Motor neuron (in vitro differentiated cells): ENCODE measurements at regions not wholly inside any gene's neighbourhood (a gene's known extent, or its start where the extent isn't known, plus 50 kb on each side); places are given as distances from the start of the nearest gene placed in this dataset.

Source experiments
- ATAC-seq, 8 experiments: fragments of 200-7000 bp; cut with Tn5 transposase; replicated peaks in 6 of 8; 2 replicates each; pipeline ENCODE4 v1.8.0; 2021; ENCODE audit warnings: mild to moderate bottlenecking in 8 of 8, moderate library complexity in 8 of 8
- H3K27ac ChIP-seq, 2 donors: fragments of 250-450 bp; sonication (Bioruptor Pico); 2 replicates each; pipeline ENCODE4 v1.9.0; 2021; ENCODE audit warnings: antibody characterized with exemption in 2 of 2, mild to moderate bottlenecking in 2 of 2, moderate library complexity in 1 of 2
- H3K4me1 ChIP-seq, 2 donors: fragments of 250-450 bp; sonication (Bioruptor Pico); replicated peaks in 1 of 2; 2 replicates each; pipeline ENCODE4 v1.6.1; 2021; ENCODE audit warnings: antibody characterized with exemption in 2 of 2, mild to moderate bottlenecking in 2 of 2, moderate library complexity in 1 of 2
- H3K4me3 ChIP-seq, 5 donors: fragments of 250-450 bp; sonication (Bioruptor Pico); 2 replicates each; pipeline ENCODE4 v1.9.0; 2021; ENCODE audit warnings: antibody characterized with exemption in 5 of 5, mild to moderate bottlenecking in 5 of 5, moderate library complexity in 4 of 5
- WGBS, 10 experiments: fragments of 450-650 bp; shearing (Covaris generic); methylation state at CpG; one replicate each; pipeline ENCODE4 v1.0.0; 2022; 5-methylcytosine and 5-hydroxymethylcytosine counted together
- in situ Hi-C, 9 experiments: fragments of 400-800 bp; cut with MboI; loops; one replicate each; pipeline ENCODE4 v1.15.0; 2021; ENCODE audit warnings: low sequenced_read_pairs in 9 of 9, low pct_unique_long_range_greater_than_20kb in 2 of 9; ENCODE audit not compliant: unreplicated experiment in 9 of 9

GRCh38 chr1:81689531-81689941, 111.2 kb upstream of the ADGRL2 start:
- in situ Hi-C loops, result no loop called here
- Histone ChIP-seq H3K27ac (no peak overlapping the region), H3K4me1 (no peaks in the 10 kb centered on the region), H3K4me3 (no peak overlapping the region)
- peak in 1 of 8 experiments; percentile 33 for ATAC-seq
- 0 to 81% (median 60%) methylated on average over 2 to 5 of the region's 5 CpGs for WGBS, 10 experiments

- no peak overlapping the region for H3K27ac ChIP-seq
- H3K4me1 ChIP-seq, result peaks cover 23 to 24% of the 10 kb centered on the region in 2 donors
- peak in 1 of 8 experiments; percentile 73 for ATAC-seq
- in situ Hi-C loops, result no loop called here
- H3K4me3 ChIP-seq, result no peak overlapping the region
- WGBS, 10 experiments, result 50 to 91% (median 78%) methylated on average over 1 to 7 of the region's 7 CpGs; no CpG with 5 or more reads in 3 of the 10 experiments
These were observed 118.2 kb upstream of the ADGRL2 start for GRCh38 chr1:81682490-81682889.

- H3K4me3 ChIP-seq, result no peak overlapping the region
- in situ Hi-C loops, result no loop called here
- peak in 2 of 8 experiments; percentile 58 to 74 for ATAC-seq
- no peak overlapping the region for H3K27ac ChIP-seq
- H3K4me1 ChIP-seq, result peaks cover 23 to 24% of the 10 kb centered on the region in 2 donors
- WGBS, 10 experiments, result 0 to 54% (median 30%) methylated on average over 2 to 3 of the region's 3 CpGs
These were observed 119.0 kb upstream of the ADGRL2 start for GRCh38 chr1:81681601-81682266.

GRCh38 chr1:81681114-81681513, 119.6 kb upstream of the ADGRL2 start:
- ATAC-seq, result peak in 1 of 8 experiments; percentile 44
- Histone ChIP-seq H3K4me3 (no peak overlapping the region), H3K27ac (no peak overlapping the region), H3K4me1 (peaks cover 23 to 24% of the 10 kb centered on the region in 2 donors)
- 7 to 71% (median 37%) methylated on average over 2 of the region's 2 CpGs; no CpG with 5 or more reads in 5 of the 10 experiments for WGBS, 10 experiments
- in situ Hi-C loops, result no loop called here

- ATAC-seq, result peak; percentile 49 to 90 (median 82)
- Histone ChIP-seq H3K4me1 (peaks cover 23 to 24% of the 10 kb centered on the region in 2 donors), H3K4me3 (no peak overlapping the region), H3K27ac (no peak overlapping the region)
- in situ Hi-C loops, result no loop called here
- WGBS, 10 experiments, result 0 to 80% (median 35%) methylated on average over 1 to 3 of the region's 3 CpGs; no CpG with 5 or more reads in 2 of the 10 experiments
These were observed 120.8 kb upstream of the ADGRL2 start for GRCh38 chr1:81679942-81680341.

- Histone ChIP-seq H3K27ac (no peak overlapping the region), H3K4me3 (no peak overlapping the region), H3K4me1 (peaks cover 23 to 24% of the 10 kb centered on the region in 2 donors)
- ATAC-seq, result no peak
- in situ Hi-C loops, result no loop called here
- 37 to 100% (median 56%) methylated on average over 1 to 3 of the region's 3 CpGs; no CpG with 5 or more reads in 1 of the 10 experiments for WGBS, 10 experiments
These were observed 122.0 kb upstream of the ADGRL2 start for GRCh38 chr1:81678779-81679178.

GRCh38 chr1:81672766-81673165, 128.0 kb upstream of the ADGRL2 start:
- in situ Hi-C loops, result no loop called here
- H3K4me3 ChIP-seq, result no peak overlapping the region
- no peak for ATAC-seq
- no peak overlapping the region for H3K27ac ChIP-seq
- H3K4me1 ChIP-seq, result peaks cover 0 to under 1% of the 10 kb centered on the region in 2 donors

- in situ Hi-C loops, result no loop called here
- no peak for ATAC-seq
- 18 to 100% (median 89%) methylated on average over 1 to 3 of the region's 3 CpGs; no CpG with 5 or more reads in 4 of the 10 experiments for WGBS, 10 experiments
- H3K4me3 ChIP-seq, result no peak overlapping the region
- H3K4me1 ChIP-seq, result peaks cover 0 to 3% of the 10 kb centered on the region in 2 donors
- no peak overlapping the region for H3K27ac ChIP-seq
These were observed 129.7 kb upstream of the ADGRL2 start for GRCh38 chr1:81671038-81671437.

DNA sequence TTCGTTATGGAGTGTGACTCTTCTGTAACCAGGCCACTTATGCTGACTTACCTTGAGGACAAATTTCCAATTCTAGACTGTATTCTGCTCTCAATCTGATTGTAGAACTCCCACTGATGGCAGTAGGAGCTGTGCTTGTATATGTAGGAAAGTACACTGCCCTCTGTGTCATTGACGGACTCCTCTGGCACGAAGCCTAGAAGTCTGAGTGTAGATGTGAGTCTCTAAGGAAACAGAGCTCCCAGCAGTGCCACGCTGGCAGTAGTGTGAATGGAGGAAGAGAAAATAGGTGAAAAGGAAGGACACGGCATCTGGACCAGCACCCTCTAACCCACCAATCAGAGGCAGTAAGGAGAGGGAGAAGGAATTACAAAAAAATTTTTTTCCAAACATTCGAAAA, 130.4 kb upstream of the ADGRL2 start:
- ATAC-seq, result peak in 7 of 8 experiments; percentile 22 to 100 (median 44)
- peaks cover 0 to 3% of the 10 kb centered on the region in 2 donors for H3K4me1 ChIP-seq
- no peak overlapping the region for H3K4me3 ChIP-seq
- in situ Hi-C loops, result no loop called here
- WGBS, 10 experiments, result 51 to 100% (median 86%) methylated on average over 1 to 6 of the region's 6 CpGs
- no peak overlapping the region for H3K27ac ChIP-seq

- no peak for ATAC-seq
- no peak overlapping the region for H3K4me3 ChIP-seq
- H3K4me1 ChIP-seq, result peaks cover 0 to 10% of the 10 kb centered on the region in 2 donors
- 80 to 100% (median 93%) methylated on average over 1 to 2 of the region's 2 CpGs; no CpG with 5 or more reads in 1 of the 10 experiments for WGBS, 10 experiments
- no peak overlapping the region for H3K27ac ChIP-seq
- in situ Hi-C loops, result no loop called here
These were observed 134.1 kb upstream of the ADGRL2 start for GRCh38 chr1:81666586-81666985.

GRCh38 chr1:81664341-81664740, 136.4 kb upstream of the ADGRL2 start:
- 0 to 44% (median 5%) methylated on average over 1 of the region's 1 CpG; no CpG with 5 or more reads in 1 of the 10 experiments for WGBS, 10 experiments
- in situ Hi-C loops, result no loop called here
- H3K4me3 ChIP-seq, result no peak overlapping the region

DNA sequence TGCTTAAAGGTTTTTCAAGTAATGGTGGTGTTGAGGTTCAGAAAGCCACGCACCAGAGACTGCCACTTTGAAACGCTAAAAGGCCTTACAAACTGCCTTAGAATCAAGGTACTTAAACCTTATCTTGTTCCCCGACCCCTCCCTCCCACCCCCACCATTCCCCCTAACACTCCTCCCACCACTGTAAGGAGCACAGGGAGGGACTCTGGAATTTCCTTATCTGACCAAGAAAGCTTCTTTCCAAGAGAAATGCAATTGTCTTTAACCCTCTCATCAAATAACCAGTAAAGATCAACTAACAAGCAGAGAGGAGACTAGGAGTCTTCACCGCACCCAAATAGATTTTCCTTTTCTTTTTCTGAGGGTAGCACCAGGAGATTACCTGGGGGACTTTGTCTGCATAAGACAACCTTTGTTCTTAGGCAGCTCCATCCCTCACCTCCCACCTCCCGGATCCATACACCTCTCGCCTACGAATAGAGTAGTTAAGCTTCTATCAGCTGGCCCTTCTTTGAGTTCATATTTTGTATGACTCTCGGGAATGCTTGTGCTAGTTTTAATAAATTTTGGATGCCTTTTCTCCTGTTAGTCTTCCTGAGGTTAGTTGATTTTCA, 137.7 kb upstream of the ADGRL2 start:
- no peak for ATAC-seq
- 60 to 96% (median 87%) methylated on average over 1 to 8 of the region's 8 CpGs; no CpG with 5 or more reads in 2 of the 10 experiments for WGBS, 10 experiments
- H3K4me1 ChIP-seq, result peaks cover 0 to 10% of the 10 kb centered on the region in 2 donors
- H3K4me3 ChIP-seq, result no peak overlapping the region
- in situ Hi-C loops, result no loop called here
- no peak overlapping the region for H3K27ac ChIP-seq

More at GRCh38 chr1:81664341-81664740, 136.4 kb upstream of the ADGRL2 start:
- Histone ChIP-seq H3K27ac (no peak overlapping the region), H3K4me1 (peaks cover 0 to 10% of the 10 kb centered on the region in 2 donors)
- ATAC-seq, result no peak

DNA sequence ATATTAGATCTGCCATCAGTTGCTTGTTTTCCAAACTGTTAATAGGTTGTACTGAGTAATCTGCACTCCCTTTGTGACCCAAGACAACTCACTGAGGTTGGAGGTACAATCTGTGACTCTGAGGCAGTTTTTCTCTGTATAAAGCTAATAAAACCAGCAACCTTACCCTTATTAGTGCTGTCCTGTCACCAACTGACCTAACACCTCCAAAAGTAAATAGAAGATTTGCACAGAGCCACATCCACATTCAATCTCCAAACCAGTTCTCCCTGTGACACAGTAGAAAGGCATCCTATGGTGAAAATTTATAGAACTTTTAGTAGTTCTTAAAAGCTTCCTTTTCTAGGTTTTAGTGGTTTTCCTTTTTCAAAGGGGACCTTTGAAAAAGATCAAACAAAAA, 140.4 kb upstream of the ADGRL2 start:
- in situ Hi-C loops, result no loop called here
- peaks cover 0 to 7% of the 10 kb centered on the region in 2 donors for H3K4me1 ChIP-seq
- no peak overlapping the region for H3K27ac ChIP-seq
- no peak for ATAC-seq
- H3K4me3 ChIP-seq, result no peak overlapping the region
